Hepatocyte (in vitro differentiated cells): ENCODE measurements at regions not wholly inside any gene's neighbourhood (a gene's known extent, or its start where the extent isn't known, plus 50 kb on each side); places are given as distances from the start of the nearest gene placed in this dataset.

Source experiments
- EZH2phosphoT487 ChIP-seq: fragments of 200-600 bp; sonication (generic); IDR thresholded peaks from one replicate; pipeline ENCODE4 v1.6.1; 2018; ENCODE audit warnings: antibody characterized with exemption, mild to moderate bottlenecking, low read depth, moderate library complexity; ENCODE audit not compliant: unreplicated experiment, severe bottlenecking
- TF ChIP-seq, protein P1 (sequence below): fragments of 200-600 bp; sonication (generic); IDR thresholded peaks from 2 replicates; pipeline ENCODE4 v1.5.1; 2016; ENCODE audit warnings: antibody characterized with exemption, mild to moderate bottlenecking; ENCODE audit not compliant: poor library complexity

DNA sequence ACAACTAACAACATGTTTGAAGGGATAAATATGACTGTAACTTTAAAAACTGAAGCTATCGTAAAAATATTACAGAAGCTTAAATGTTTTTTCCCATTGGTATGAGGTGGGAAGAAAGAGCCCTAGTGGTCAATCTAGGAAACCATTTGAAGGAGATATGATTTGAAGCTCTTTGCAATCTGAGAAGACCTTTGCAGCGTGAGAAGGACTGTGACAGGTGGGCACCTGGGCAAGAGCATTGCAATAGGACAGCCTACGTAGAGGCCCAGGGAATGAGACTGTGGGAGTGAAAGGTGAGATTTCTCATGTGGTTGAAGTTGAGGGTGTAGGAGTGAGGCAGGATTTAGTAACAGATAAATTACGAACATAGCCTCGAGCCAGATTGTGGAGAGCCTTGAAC, 108.0 kb upstream of the PDE7B start:
- TF ChIP-seq EZH2phosphoT487: no peak
- TF ChIP-seq, protein P1, sequence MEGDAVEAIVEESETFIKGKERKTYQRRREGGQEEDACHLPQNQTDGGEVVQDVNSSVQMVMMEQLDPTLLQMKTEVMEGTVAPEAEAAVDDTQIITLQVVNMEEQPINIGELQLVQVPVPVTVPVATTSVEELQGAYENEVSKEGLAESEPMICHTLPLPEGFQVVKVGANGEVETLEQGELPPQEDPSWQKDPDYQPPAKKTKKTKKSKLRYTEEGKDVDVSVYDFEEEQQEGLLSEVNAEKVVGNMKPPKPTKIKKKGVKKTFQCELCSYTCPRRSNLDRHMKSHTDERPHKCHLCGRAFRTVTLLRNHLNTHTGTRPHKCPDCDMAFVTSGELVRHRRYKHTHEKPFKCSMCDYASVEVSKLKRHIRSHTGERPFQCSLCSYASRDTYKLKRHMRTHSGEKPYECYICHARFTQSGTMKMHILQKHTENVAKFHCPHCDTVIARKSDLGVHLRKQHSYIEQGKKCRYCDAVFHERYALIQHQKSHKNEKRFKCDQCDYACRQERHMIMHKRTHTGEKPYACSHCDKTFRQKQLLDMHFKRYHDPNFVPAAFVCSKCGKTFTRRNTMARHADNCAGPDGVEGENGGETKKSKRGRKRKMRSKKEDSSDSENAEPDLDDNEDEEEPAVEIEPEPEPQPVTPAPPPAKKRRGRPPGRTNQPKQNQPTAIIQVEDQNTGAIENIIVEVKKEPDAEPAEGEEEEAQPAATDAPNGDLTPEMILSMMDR: no peak
